Panc1 (cell line): ENCODE measurements at regions not wholly inside any gene's neighbourhood (a gene's known extent, or its start where the extent isn't known, plus 50 kb on each side); places are given as distances from the start of the nearest gene placed in this dataset.

Experiments used
- ATAC-seq: fragments of 200-7000 bp; cut with Tn5 transposase; 2 replicates; pipeline ENCODE4 v1.9.1; 2020; ENCODE audit warnings: mild to moderate bottlenecking, moderate library complexity
- BruUV-seq: library from RNA; stranded (reverse); fragments of 400-500 nt; replicated peaks from 2 replicates; lab custom pipeline; 2021; lab: Mats Ljungman, UMichigan
- CTCF ChIA-PET: fragments of 300-600 bp; sonication (Branson Sonifier 250); formaldehyde crosslinking; loops from one replicate; lab custom pipeline; 2022; ENCODE audit warnings: antibody characterized with exemption; lab: Charles Lee
- POLR2A ChIA-PET: fragments of 300-600 bp; sonication (Branson Sonifier 250); formaldehyde crosslinking; loops from one replicate; lab custom pipeline; 2022; ENCODE audit warnings: antibody characterized with exemption; lab: Charles Lee
- DNase-seq: peaks from one replicate; pipeline ENCODE4 v3.0.0-alpha.2; 2010; ENCODE audit warnings: low read depth, low spot score
- H3K27ac ChIP-seq: 2 replicates; pipeline ENCODE4 v1.5.1; 2011; ENCODE audit warnings: mild to moderate bottlenecking, low read length, inconsistent platforms
- H3K27me3 ChIP-seq: fragments of 200-500 bp; sonication (Bioruptor generic); 2 replicates; pipeline ENCODE4 v1.6.0; 2014; ENCODE audit warnings: low read length, inconsistent platforms; ENCODE audit not compliant: control insufficient read depth, insufficient read depth
- H3K36me3 ChIP-seq: fragments of 200-500 bp; sonication (Bioruptor generic); 2 replicates; pipeline ENCODE4 v1.5.1; 2014; ENCODE audit warnings: inconsistent platforms, mild to moderate bottlenecking, low read length, moderate library complexity; ENCODE audit not compliant: control insufficient read depth, insufficient read depth
- H3K4me1 ChIP-seq: 2 replicates; pipeline ENCODE4 v1.5.1; 2011; ENCODE audit warnings: inconsistent platforms, mild to moderate bottlenecking, low read length, moderate library complexity; ENCODE audit not compliant: control insufficient read depth, insufficient read depth
- H3K4me3 ChIP-seq, 2 experiments: 2 replicates each; pipeline ENCODE4 v1.5.1; 2011 to 2012; ENCODE audit warnings: low read depth in 2 of 2, low read length in 2 of 2, mild to moderate bottlenecking in 2 of 2, inconsistent platforms in 1 of 2, moderate library complexity in 1 of 2
- H3K9me3 ChIP-seq: fragments of 200-500 bp; sonication (Bioruptor generic); 2 replicates; pipeline ENCODE4 v1.5.1; 2014; ENCODE audit warnings: low read depth, mild to moderate bottlenecking, inconsistent platforms, low read length, moderate library complexity; ENCODE audit not compliant: control insufficient read depth, insufficient read depth
- POLR2AphosphoS5 ChIP-seq: IDR thresholded peaks from 2 replicates; pipeline ENCODE4 v1.6.1; 2012; ENCODE audit warnings: mild to moderate bottlenecking, low read depth, low read length, moderate library complexity
- REST ChIP-seq, 2 experiments: IDR thresholded peaks; 2 replicates each; pipeline ENCODE4 v1.6.1; 2011 to 2012; ENCODE audit warnings: low read depth in 2 of 2, control low read depth in 1 of 2, low read length in 1 of 2, mild to moderate bottlenecking in 1 of 2, moderate library complexity in 1 of 2; ENCODE audit not compliant: insufficient read depth in 1 of 2
- SIN3A ChIP-seq: IDR thresholded peaks from 2 replicates; pipeline ENCODE4 v1.6.1; 2012; ENCODE audit warnings: low read depth, mild to moderate bottlenecking, low read length, moderate library complexity, borderline replicate concordance; ENCODE audit not compliant: insufficient read depth
- TCF7L2 ChIP-seq: IDR thresholded peaks from 2 replicates; pipeline ENCODE4 v1.6.1; 2011; ENCODE audit warnings: mild to moderate bottlenecking, low read depth, low read length, inconsistent platforms
- in situ Hi-C: cut with HindIII; loops from 2 replicates; pipeline ENCODE4 v1.10.0; 2016; ENCODE audit warnings: low sequenced_read_pairs, low pct_unique_long_range_greater_than_20kb
- intact Hi-C: fragments of 100-400 bp; cut with micrococcal nuclease; formaldehyde crosslinking; loops from one replicate; pipeline ENCODE4 v1.10.0; 2022; ENCODE audit not compliant: unreplicated experiment

DNA sequence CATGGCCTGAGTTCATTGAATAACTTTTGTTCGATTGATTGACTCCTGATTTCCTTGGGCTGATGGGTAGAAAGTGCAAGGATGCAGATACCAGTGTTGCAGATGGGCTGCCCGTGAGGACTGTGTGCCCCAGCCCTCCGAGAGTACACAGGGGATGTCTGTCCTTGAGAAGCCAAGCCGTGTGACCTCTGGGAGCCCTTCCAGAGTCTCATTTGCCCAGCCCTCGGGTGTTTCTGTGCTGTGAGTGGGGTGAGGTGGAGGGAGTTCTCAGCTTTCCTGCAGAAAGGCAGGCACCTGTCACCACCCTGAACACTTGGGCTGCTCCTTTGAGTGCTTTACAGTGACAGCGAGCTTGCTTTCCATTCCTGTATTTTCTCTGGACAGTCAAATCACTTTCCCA is 96.4 kb upstream of the CACNA1E start:
- no peaks in the 10 kb centered on the region for H3K36me3 ChIP-seq
- CTCF ChIA-PET = no interaction called here
- ATAC-seq = no peak
- no peak for TF ChIP-seq REST (IDR thresholded peaks at IDR 0.05; ENCODE audit: insufficient read depth in 1 of 2, low read depth in 2 of 2, low read length in 1 of 2)
- TF ChIP-seq SIN3A = no peak
- TF ChIP-seq TCF7L2 = no peak
- TF ChIP-seq POLR2AphosphoS5 = no peak
- peaks cover 2% of the 10 kb centered on the region; the same call in 1 of the 2 replicates for H3K27me3 ChIP-seq
- no peak overlapping the region for H3K4me3 ChIP-seq
- no peaks in the 10 kb centered on the region for H3K9me3 ChIP-seq
- no TSS peak for BruUV-seq
- in situ Hi-C loops (no loop called here), intact Hi-C loops (no loop called here)
- H3K4me1 ChIP-seq = no peaks in the 10 kb centered on the region
- POLR2A ChIA-PET = no interaction called here
- no peak overlapping the region for H3K27ac ChIP-seq
- DNase-seq = no peak

GRCh38 chr1:181387702-181388101 is 95.6 kb upstream of the CACNA1E start:
- intact Hi-C loops = no loop called here
- ATAC-seq (no peak), DNase-seq (no peak)
- H3K4me1 ChIP-seq = no peaks in the 10 kb centered on the region
- TF ChIP-seq SIN3A = no peak
- TF ChIP-seq REST (IDR thresholded peaks at IDR 0.05; ENCODE audit: insufficient read depth in 1 of 2, low read depth in 2 of 2, low read length in 1 of 2) = no peak
- no peak for TF ChIP-seq TCF7L2
- TF ChIP-seq POLR2AphosphoS5 = no peak
- in situ Hi-C loops = no loop called here
- H3K4me3 ChIP-seq = no peak overlapping the region
- no peaks in the 10 kb centered on the region for H3K36me3 ChIP-seq
- ChIA-PET CTCF (no interaction called here), POLR2A (no interaction called here)
- no peaks in the 10 kb centered on the region for H3K9me3 ChIP-seq
- H3K27me3 ChIP-seq = peaks cover 2% of the 10 kb centered on the region; the same call in 1 of the 2 replicates
- H3K27ac ChIP-seq = no peak overlapping the region
- BruUV-seq = no TSS peak
